ENCODE measurements at regions not wholly inside any gene's neighbourhood (a gene's known extent, or its start where the extent isn't known, plus 50 kb on each side); places are given as distances from the start of the nearest gene placed in this dataset.
A peak's percentile ranks its signal among the peaks of the same experiment; 100 is the strongest.

- no peak for TF ChIP-seq POLR2AphosphoS5 (IDR thresholded peaks at IDR 0.05; ENCODE audit: low read length)
- peak; percentile 75 for TF ChIP-seq MTA2 (IDR thresholded peaks at IDR 0.05; ENCODE audit: low read depth)
- peak; percentile 82 for TF ChIP-seq SPI1 (IDR thresholded peaks at IDR 0.05; ENCODE audit: borderline replicate concordance, insufficient read depth, low read depth, low read length)
- peak; percentile 4 for TF ChIP-seq PBX3 (IDR thresholded peaks at IDR 0.05; ENCODE audit: insufficient replicate concordance, low read depth, low read length)
- TF ChIP-seq TCF3 (IDR thresholded peaks at IDR 0.05; ENCODE audit: borderline replicate concordance, insufficient read depth, low read depth, low read length): peak; percentile 61; the same call in 1 of the 2 replicates
- TF ChIP-seq EP300 (IDR thresholded peaks at IDR 0.05; ENCODE audit: borderline replicate concordance in 1 of 2, control insufficient read depth in 1 of 2, low read depth in 2 of 2, low read length in 2 of 2): peak in 1 of 2 experiments; percentile 22; a peak in 1 of 4 replicates
- TF ChIP-seq MEF2B (IDR thresholded peaks at IDR 0.05; ENCODE audit: partially characterized antibody, poor library complexity, severe bottlenecking): peak; percentile 77
- TF ChIP-seq MLLT1 (IDR thresholded peaks at IDR 0.05): no peak
- TF ChIP-seq IRF4 (IDR thresholded peaks at IDR 0.05; ENCODE audit: low read depth, low read length): peak; percentile 90
- TF ChIP-seq IKZF1 (conservative IDR thresholded peaks at IDR 0.05): 0 out of 2 replicates have a peak, but pooled peaks have one; percentile 36
- TF ChIP-seq ZBTB33 (IDR thresholded peaks at IDR 0.05): no peak
- TF ChIP-seq PAX5 (IDR thresholded peaks at IDR 0.05; ENCODE audit: borderline replicate concordance, low read depth, low read length): peak; percentile 55; the same call in 1 of the 2 replicates
- peak; percentile 86 for TF ChIP-seq JUNB (IDR thresholded peaks at IDR 0.05)
- peak; percentile 68; the same call in 1 of the 2 replicates for TF ChIP-seq CBFB (IDR thresholded peaks at IDR 0.05; ENCODE audit: low read depth)
- no peak for TF ChIP-seq BRCA1 (IDR thresholded peaks at IDR 0.05; ENCODE audit: low read depth, low read length)
- peak; percentile 41; the same call in 1 of the 2 replicates for TF ChIP-seq FOXM1 (IDR thresholded peaks at IDR 0.05; ENCODE audit: low read depth, low read length)
- TF ChIP-seq IKZF2 (IDR thresholded peaks at IDR 0.05): peak; percentile 56 to 76
- TF ChIP-seq NFIC (IDR thresholded peaks at IDR 0.05; ENCODE audit: low read depth, low read length): peak; percentile 81
- no peak for TF ChIP-seq ZSCAN29 (IDR thresholded peaks at IDR 0.05)
- no peak for TF ChIP-seq SMARCA5 (IDR thresholded peaks at IDR 0.05)
- TF ChIP-seq ESRRA (IDR thresholded peaks at IDR 0.05; ENCODE audit: low read length): no peak
- TF ChIP-seq NR2C1 (IDR thresholded peaks at IDR 0.05): no peak
- TF ChIP-seq ZNF592 (IDR thresholded peaks at IDR 0.05): no peak
- no peak for TF ChIP-seq POLR2AphosphoS2 (IDR thresholded peaks at IDR 0.05; ENCODE audit: low read depth, low read length)
Measured at GRCh38 chr6:17022604-17023003, 79.2 kb upstream of the STMND1 start (continued).
